Muscle layer of colon (tissue), 2 donors: ENCODE measurements at regions not wholly inside any gene's neighbourhood (a gene's known extent, or its start where the extent isn't known, plus 50 kb on each side); places are given as distances from the start of the nearest gene placed in this dataset.

Experiments used
- H3K27ac ChIP-seq: one replicate; pipeline ENCODE4 v1.7.0; 2013; ENCODE audit warnings: low read depth, mild to moderate bottlenecking, low read length, moderate library complexity
- H3K27me3 ChIP-seq, 2 donors: one replicate each; pipeline ENCODE4 v1.7.0; 2013; ENCODE audit warnings: low read length in 2 of 2, mild to moderate bottlenecking in 2 of 2; ENCODE audit not compliant: insufficient read depth in 2 of 2, control insufficient read depth in 1 of 2
- H3K36me3 ChIP-seq: one replicate; pipeline ENCODE4 v1.7.0; 2013; ENCODE audit warnings: mild to moderate bottlenecking, low read length; ENCODE audit not compliant: insufficient read depth
- H3K4me1 ChIP-seq: one replicate; pipeline ENCODE4 v1.7.0; 2013; ENCODE audit warnings: mild to moderate bottlenecking, low read length; ENCODE audit not compliant: insufficient read depth
- H3K4me3 ChIP-seq, 2 donors: one replicate each; pipeline ENCODE4 v1.7.0; 2013; ENCODE audit warnings: low read length in 2 of 2, low read depth in 1 of 2, mild to moderate bottlenecking in 1 of 2, moderate library complexity in 1 of 2
- H3K9ac ChIP-seq: one replicate; pipeline ENCODE4 v1.7.0; 2013; ENCODE audit warnings: low read length
- H3K9me3 ChIP-seq: one replicate; pipeline ENCODE4 v1.7.0; 2013; ENCODE audit warnings: mild to moderate bottlenecking, low read length
- donor health status: abdominal sarcoma.
- donor health status: Adenocarcinoma of cecum.

DNA sequence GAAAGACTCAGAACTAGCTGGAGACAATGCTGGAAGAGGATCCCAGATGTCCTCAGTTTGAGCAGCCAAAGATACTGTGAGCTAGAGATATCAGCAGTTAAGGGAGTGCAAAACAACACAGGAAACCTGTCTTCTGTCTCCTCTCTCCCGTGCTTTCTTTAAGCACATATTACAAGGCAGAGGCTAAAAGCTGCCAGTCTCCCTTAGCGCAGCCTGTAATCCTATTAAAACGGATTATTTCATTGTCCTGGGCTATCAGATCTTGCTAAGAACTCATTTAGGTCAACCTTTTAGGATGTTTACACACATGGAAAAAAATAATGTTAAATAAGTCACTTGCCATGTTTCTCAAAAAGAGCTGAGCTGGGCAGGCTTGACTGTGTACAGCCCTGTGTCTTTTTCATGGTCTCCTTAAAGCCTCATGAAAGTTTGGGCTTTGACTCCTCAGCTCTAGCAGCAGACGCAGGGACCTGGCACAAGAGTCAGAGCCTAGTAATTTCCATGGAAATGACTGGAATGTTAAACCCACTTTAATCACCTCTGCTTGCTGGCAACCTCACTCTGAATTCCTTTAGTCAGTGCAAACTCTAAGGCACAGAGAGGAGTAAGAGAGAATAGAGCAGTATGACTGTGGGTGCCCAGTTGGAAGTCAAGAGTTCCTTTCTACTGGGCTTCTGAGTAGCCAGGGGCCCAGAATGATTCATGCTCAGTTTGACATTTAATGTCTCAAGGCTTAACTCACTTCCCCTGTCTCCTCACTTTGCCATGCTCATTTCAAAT is 491.9 kb downstream of the NTRK3 start:
- H3K4me1 ChIP-seq, result no peaks in the 10 kb centered on the region
- H3K36me3 ChIP-seq, result no peaks in the 10 kb centered on the region
- no peak overlapping the region for H3K9ac ChIP-seq
- no peaks in the 10 kb centered on the region for H3K27me3 ChIP-seq
- no peak overlapping the region for H3K27ac ChIP-seq
- H3K9me3 ChIP-seq, result no peaks in the 10 kb centered on the region
- no peak overlapping the region for H3K4me3 ChIP-seq

DNA sequence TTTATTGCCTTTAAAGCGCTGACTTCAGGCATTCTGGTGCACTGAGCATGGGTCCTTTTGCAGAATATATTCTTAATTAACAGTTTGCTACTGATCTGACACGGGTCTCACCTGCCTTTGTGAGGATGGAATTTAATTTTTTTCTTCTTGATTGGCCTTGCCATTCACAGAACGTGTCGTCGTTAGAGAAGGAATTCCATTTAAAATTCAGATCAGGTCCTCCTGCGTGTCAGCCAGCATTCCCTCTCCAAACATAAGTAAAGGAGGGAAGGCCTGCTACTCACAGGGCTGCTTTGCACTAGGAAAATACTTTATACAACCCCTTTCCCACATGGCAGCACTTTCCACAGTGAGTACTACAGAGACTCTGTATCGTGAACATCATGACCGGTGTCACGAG is 492.7 kb downstream of the NTRK3 start:
- Histone ChIP-seq H3K9me3 (no peaks in the 10 kb centered on the region), H3K27me3 (no peaks in the 10 kb centered on the region), H3K9ac (no peak overlapping the region), H3K4me3 (no peak overlapping the region), H3K4me1 (no peaks in the 10 kb centered on the region), H3K36me3 (no peaks in the 10 kb centered on the region), H3K27ac (no peak overlapping the region)

DNA sequence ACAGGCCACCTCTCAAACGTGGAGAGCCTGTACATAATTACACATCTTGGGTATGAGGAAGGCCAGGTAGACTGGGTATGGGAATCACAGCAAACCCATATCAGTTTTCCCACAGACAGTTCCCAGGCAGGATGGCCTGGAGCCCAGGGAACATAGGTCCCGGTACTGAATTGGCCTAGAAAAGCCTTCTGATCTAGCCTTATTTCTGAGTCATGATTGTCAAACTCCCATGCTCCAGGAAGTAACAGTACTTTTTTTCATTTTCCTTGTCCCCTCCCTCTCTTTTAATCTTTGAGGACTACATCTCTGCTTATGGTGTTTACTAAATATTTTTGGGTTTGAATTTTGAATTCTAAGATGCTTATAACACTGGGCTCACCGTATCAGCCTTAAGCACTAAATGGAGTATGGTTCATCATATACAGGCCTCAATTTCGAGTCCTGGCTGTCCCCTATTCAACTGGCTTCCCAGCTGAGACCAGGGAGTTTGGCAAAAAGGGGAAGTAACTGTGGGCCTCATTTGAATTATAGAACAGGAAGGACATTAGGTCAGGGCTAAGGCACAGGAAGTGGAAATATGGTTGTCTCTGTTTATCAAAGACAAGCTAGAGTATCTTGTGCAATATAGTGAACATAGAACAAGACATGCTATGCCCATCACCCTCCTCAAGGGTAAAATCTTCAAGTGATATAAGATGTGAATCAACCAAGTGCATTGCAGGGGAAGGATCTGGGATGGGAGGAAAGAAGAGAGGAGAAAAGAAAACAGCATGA is 494.6 kb downstream of the NTRK3 start:
- Histone ChIP-seq H3K27ac (no peak overlapping the region), H3K9me3 (no peaks in the 10 kb centered on the region), H3K27me3 (no peaks in the 10 kb centered on the region), H3K4me3 (no peak overlapping the region), H3K9ac (no peak overlapping the region), H3K36me3 (no peaks in the 10 kb centered on the region), H3K4me1 (no peaks in the 10 kb centered on the region)

DNA sequence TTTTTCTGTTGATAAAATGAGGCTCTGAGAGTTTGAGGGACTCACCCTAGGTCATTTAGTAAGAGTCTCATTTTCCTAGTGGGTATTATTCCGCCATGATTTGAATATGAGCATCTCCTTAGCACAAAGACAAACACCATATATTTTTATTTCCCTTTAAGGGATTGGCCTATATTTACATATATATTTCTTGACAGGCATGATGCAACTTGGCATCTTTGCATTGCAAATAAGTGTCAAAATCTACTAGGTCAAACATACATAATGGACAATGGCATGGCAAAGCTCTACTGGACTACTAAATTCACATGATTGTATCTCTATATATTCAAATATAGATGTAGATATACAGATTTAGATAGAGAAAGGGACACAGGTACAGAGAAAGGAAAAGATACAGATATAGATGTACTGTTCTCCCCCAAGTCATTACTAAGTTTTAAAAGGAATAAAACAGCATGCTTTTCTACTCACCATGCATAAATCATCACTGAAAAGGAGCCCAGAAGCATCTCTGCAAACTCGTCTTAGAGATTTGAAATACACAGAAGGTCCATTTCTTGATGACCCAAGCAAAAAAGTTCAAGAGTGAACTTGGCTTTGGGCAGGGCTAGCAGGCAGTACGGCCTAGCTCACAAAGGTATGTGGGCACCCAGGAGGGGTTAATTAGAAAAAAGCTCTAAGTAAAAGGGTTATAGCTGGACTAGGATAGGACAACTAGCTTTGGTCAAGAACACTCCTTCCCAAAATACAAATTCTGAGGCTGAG is 495.8 kb downstream of the NTRK3 start:
- H3K9me3 ChIP-seq, result no peaks in the 10 kb centered on the region
- H3K27me3 ChIP-seq, result no peaks in the 10 kb centered on the region
- no peaks in the 10 kb centered on the region for H3K36me3 ChIP-seq
- H3K4me1 ChIP-seq, result no peaks in the 10 kb centered on the region
- H3K27ac ChIP-seq, result no peak overlapping the region
- H3K9ac ChIP-seq, result no peak overlapping the region
- H3K4me3 ChIP-seq, result no peak overlapping the region

DNA sequence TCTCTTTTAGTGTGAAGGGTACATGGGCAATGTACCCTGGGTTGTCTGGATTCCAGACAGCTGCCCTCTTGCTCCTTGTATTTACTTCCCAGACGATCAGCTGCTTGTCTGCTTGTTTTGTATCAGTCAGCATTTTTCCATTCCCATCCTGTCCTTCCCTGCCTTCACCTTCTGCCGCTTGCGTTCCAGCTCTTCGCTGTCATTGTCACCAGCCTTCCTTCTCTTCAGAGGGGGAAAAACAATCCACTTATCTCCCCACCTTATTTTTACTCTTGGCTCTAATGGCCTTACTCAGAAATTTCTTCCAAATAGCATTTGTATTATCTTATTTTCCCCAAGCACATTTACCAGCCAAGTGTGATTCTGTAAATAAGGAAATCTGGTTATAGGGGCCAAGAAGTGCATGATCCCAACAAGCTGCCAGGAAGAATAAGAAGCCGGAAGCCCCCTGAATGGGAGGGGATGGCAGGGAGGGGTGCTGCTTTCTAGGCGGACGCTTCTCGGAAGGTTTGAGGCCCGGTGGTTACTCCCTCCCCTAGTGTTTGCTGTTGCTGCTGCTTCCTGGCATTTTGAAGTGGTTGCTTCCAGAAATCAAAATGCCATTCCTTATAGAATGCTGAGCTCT is 497.6 kb downstream of the NTRK3 start:
- H3K4me1 ChIP-seq, result no peaks in the 10 kb centered on the region
- no peaks in the 10 kb centered on the region for H3K9me3 ChIP-seq
- H3K27ac ChIP-seq, result no peak overlapping the region
- H3K27me3 ChIP-seq, result no peaks in the 10 kb centered on the region
- no peaks in the 10 kb centered on the region for H3K36me3 ChIP-seq
- H3K9ac ChIP-seq, result no peak overlapping the region
- no peak overlapping the region for H3K4me3 ChIP-seq

DNA sequence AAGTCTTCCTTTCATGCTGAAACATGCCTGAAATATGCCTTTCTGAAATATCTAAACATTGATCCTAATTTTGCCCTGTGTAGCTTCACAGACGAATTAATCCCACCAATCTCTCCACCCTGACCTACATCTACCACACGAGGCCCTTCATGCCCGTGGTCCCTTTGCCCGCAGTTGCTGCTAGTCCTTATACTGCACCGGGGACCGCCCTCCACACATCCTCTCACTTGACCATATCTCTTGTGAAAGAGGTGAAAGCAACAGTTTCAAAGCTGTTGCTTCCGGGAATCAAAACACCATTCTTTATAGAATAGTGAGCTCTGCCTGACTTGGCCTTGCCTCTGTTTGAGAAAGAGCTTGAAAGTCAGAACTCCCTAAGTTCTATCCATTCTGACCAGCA is 499.5 kb downstream of the NTRK3 start:
- no peaks in the 10 kb centered on the region for H3K27me3 ChIP-seq
- no peak overlapping the region for H3K4me3 ChIP-seq
- H3K9me3 ChIP-seq, result no peaks in the 10 kb centered on the region
- no peak overlapping the region for H3K27ac ChIP-seq
- peaks cover 11% of the 10 kb centered on the region for H3K4me1 ChIP-seq
- no peaks in the 10 kb centered on the region for H3K36me3 ChIP-seq
- H3K9ac ChIP-seq, result no peak overlapping the region

DNA sequence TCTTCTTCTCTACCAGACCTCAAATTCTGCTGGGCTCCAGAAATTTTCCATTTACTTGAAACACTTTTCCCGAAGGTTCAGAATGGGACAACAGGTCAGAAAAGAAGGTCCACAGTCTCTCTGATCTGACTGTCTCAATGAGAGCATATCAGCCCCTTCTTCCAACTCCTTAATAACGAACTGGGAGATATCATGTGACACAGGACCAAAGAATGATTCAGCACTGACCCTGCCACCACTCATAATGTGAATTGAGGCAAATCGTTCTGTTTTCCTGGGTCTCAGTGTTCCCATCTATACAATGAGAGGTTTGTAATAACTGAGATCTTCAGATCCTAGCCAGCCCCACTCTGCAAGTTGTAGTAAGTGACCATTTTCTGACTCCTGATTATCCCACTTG is 500.5 kb downstream of the NTRK3 start:
- no peaks in the 10 kb centered on the region for H3K27me3 ChIP-seq
- H3K27ac ChIP-seq, result no peak overlapping the region
- H3K36me3 ChIP-seq, result no peaks in the 10 kb centered on the region
- H3K9ac ChIP-seq, result no peak overlapping the region
- peaks cover 13% of the 10 kb centered on the region for H3K4me1 ChIP-seq
- H3K9me3 ChIP-seq, result no peaks in the 10 kb centered on the region
- no peak overlapping the region for H3K4me3 ChIP-seq

DNA sequence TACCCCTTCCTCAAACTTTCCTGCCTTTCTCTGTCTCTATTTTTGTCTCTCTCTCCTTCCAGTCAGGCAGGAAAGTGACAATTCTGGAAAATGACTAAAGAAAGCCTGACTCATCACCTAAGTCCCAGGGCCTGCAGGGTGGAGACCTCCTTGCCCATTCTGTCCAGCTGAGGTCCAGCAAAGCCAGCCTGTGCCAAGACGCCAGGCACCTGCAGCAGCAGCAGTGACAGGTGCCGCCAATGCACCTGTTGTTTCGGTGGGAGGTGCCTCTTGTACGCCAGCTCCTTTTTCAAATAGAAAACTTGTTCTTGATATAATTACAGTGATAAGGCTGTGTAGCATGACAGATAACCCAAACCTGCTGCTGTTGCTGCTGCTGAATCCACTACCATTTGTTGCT is 501.3 kb downstream of the NTRK3 start:
- Histone ChIP-seq H3K9me3 (no peaks in the 10 kb centered on the region), H3K9ac (no peak overlapping the region), H3K27ac (no peak overlapping the region), H3K4me3 (no peak overlapping the region), H3K27me3 (no peaks in the 10 kb centered on the region), H3K4me1 (peaks cover 13% of the 10 kb centered on the region), H3K36me3 (no peaks in the 10 kb centered on the region)

DNA sequence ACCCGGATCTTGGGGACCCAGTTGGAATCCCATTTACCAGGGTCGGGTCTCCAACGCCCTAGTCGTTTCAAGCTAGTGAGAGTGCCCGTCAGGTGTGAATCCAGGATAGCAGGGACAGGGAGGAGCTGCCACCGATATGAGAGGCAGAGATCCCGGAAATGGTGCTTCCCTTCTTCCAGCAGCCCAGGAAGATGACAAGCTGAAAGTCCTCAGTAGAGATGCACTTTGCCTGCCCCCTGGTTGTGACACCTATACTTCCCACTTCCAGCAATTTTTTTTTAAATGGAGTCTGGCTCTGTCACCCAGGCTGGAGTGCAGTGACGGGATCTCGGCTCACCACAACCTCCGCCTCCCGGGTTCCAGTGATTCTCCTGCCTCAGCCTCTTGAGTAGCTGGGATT is 503.0 kb downstream of the NTRK3 start:
- Histone ChIP-seq H3K27me3 (no peaks in the 10 kb centered on the region), H3K9ac (no peak overlapping the region), H3K4me3 (no peak overlapping the region), H3K36me3 (no peaks in the 10 kb centered on the region), H3K9me3 (no peaks in the 10 kb centered on the region), H3K27ac (no peak overlapping the region), H3K4me1 (peaks cover 13% of the 10 kb centered on the region)

DNA sequence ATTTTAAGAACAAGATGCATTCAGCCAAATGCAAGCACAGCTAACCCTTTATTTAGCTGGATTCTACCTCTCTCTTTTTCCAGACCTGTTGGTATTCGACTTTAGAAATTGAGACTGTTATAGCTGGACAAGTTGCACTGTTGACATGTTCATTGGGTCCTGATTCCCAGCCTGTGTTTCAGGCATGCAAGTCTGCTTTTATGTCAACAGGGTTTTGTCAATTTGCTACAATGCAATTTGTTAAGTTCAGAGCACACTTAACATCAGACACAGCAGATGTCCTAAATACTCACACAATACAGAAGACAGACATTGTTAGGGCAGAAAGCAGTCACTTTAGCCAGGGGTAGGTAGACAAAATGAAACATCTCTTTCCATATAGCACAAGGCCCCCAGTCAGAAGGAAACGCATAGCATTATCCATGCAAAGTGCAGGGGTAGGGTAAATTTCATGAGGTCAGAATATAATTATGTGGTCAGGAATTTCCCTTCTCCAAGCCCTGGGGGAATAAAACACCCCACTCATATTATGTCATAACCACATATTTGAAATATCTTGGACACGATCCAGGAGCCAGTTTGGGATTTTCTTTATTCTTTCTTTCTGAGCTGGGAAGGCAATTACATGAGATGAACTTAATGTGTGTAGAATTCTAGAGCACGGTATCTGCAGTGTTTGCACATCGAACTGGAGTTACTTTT is 504.1 kb downstream of the NTRK3 start:
- Histone ChIP-seq H3K36me3 (no peaks in the 10 kb centered on the region), H3K9me3 (no peaks in the 10 kb centered on the region), H3K27me3 (no peaks in the 10 kb centered on the region), H3K4me1 (peaks cover 13% of the 10 kb centered on the region), H3K27ac (no peak overlapping the region), H3K9ac (no peak overlapping the region), H3K4me3 (no peak overlapping the region)

DNA sequence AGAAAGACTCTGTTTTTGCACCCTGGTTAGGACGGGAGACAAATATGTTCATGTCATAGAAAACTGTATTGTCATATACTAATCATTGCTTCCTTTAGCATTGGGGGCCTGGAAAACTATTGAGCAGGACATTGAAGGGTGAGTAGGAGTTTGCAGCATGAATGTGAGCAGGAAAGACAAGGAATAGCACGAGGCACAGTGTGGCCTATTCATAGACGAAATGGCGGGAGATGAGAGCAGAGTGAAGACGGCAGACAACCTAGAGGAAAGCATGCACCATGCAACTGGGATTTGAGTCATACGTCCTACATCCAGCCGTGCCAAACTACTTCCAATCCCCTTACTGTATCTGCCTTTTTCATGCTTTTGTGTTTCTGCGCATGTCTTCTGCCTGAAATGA is 508.1 kb downstream of the NTRK3 start:
- no peaks in the 10 kb centered on the region for H3K27me3 ChIP-seq
- H3K9ac ChIP-seq, result no peak overlapping the region
- no peak overlapping the region for H3K27ac ChIP-seq
- no peaks in the 10 kb centered on the region for H3K36me3 ChIP-seq
- no peaks in the 10 kb centered on the region for H3K9me3 ChIP-seq
- H3K4me3 ChIP-seq, result no peak overlapping the region
- H3K4me1 ChIP-seq, result peaks cover 13% of the 10 kb centered on the region
